ENCODE measurements at regions not wholly inside any gene's neighbourhood (a gene's known extent, or its start where the extent isn't known, plus 50 kb on each side); places are given as distances from the start of the nearest gene placed in this dataset.

DNA sequence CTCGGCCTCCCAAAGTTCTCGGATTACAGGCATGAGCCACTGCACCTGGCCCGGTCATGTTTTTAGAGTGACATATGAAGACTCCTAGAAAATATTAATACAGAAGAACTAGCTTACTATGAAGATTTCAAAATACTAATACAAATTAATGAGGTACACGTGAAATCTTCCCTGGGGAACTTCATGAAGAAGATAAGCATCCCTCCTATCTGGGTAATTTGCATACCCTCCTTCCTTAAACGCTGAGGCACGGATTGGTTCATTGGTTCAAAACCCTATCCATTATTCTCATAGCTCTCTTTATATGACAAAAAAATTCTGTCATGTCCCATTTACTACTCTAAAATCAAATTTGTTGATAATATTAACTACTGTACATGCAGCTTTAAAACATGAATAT, 224.8 kb upstream of the KLF14 start:
- TF ChIP-seq, protein P1, sequence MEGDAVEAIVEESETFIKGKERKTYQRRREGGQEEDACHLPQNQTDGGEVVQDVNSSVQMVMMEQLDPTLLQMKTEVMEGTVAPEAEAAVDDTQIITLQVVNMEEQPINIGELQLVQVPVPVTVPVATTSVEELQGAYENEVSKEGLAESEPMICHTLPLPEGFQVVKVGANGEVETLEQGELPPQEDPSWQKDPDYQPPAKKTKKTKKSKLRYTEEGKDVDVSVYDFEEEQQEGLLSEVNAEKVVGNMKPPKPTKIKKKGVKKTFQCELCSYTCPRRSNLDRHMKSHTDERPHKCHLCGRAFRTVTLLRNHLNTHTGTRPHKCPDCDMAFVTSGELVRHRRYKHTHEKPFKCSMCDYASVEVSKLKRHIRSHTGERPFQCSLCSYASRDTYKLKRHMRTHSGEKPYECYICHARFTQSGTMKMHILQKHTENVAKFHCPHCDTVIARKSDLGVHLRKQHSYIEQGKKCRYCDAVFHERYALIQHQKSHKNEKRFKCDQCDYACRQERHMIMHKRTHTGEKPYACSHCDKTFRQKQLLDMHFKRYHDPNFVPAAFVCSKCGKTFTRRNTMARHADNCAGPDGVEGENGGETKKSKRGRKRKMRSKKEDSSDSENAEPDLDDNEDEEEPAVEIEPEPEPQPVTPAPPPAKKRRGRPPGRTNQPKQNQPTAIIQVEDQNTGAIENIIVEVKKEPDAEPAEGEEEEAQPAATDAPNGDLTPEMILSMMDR (IDR thresholded peaks at IDR 0.05), result no peak
- no peak for TF ChIP-seq POLR2A (IDR thresholded peaks at IDR 0.05)
